LNCaP clone FGC (cell line): ENCODE measurements at regions not wholly inside any gene's neighbourhood (a gene's known extent, or its start where the extent isn't known, plus 50 kb on each side); places are given as distances from the start of the nearest gene placed in this dataset.
"Not testable (repeated sequence)": the region's sequence is repeated elsewhere in the genome, so short reads cannot be mapped to it uniquely, and the experiment has no call there.

Experiments used
- DNase-seq: peaks from one replicate; pipeline ENCODE4 v3.0.0-alpha.2; 2011; ENCODE audit warnings: low read depth
- H3K4me3 ChIP-seq: 2 replicates; pipeline ENCODE4 v1.5.1; 2011; ENCODE audit warnings: mild to moderate bottlenecking, low read depth, low read length, control low read depth
- TF ChIP-seq, protein P1 (sequence below): IDR thresholded peaks from 2 replicates; pipeline ENCODE4 v1.5.1; 2012; ENCODE audit warnings: mild to moderate bottlenecking; ENCODE audit not compliant: control insufficient read depth, insufficient read depth; ENCODE audit errors: extremely low read depth

DNA sequence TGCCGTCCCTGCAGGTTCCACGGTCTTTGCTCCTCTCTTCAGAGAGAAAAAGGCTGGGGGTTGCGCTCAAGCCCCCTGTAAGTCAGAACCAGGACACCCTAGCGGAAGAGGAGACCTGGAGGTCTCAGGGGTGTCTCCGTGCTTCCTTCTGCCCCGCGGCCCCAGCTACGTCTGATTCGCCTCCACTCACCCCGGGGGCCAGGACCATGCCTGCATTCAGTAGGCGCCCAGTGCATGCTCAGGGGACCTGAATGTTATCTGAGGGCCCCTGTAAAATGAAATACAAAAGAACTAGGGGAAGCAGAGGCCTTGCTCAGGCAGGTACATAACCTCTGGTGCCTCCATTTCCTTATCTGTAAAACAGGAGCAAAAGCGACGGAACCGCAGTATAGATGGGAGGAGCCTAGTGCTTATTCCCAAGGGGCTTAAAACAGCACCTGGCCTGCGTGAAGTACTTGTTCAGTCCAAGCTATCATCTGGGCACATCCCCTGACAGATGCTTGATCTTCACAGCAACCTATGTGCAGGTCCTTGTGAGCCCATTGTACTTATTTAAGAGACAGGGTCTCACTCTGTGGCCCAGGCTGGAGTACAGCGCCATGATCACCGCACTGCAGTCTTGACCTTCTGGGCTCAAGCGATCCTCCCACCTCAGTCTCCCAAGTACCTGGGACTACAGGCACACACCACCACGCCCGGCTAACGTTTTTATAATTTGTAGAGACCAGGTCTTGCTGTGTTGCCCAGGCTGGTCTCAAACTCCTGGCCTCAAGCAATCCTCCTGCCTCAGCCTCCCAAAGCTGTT, 110.3 kb upstream of the NCOR2 start:
- TF ChIP-seq, protein P1, sequence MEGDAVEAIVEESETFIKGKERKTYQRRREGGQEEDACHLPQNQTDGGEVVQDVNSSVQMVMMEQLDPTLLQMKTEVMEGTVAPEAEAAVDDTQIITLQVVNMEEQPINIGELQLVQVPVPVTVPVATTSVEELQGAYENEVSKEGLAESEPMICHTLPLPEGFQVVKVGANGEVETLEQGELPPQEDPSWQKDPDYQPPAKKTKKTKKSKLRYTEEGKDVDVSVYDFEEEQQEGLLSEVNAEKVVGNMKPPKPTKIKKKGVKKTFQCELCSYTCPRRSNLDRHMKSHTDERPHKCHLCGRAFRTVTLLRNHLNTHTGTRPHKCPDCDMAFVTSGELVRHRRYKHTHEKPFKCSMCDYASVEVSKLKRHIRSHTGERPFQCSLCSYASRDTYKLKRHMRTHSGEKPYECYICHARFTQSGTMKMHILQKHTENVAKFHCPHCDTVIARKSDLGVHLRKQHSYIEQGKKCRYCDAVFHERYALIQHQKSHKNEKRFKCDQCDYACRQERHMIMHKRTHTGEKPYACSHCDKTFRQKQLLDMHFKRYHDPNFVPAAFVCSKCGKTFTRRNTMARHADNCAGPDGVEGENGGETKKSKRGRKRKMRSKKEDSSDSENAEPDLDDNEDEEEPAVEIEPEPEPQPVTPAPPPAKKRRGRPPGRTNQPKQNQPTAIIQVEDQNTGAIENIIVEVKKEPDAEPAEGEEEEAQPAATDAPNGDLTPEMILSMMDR, result no peak
- DNase-seq, result no peak
- no peak overlapping the region for H3K4me3 ChIP-seq

DNA sequence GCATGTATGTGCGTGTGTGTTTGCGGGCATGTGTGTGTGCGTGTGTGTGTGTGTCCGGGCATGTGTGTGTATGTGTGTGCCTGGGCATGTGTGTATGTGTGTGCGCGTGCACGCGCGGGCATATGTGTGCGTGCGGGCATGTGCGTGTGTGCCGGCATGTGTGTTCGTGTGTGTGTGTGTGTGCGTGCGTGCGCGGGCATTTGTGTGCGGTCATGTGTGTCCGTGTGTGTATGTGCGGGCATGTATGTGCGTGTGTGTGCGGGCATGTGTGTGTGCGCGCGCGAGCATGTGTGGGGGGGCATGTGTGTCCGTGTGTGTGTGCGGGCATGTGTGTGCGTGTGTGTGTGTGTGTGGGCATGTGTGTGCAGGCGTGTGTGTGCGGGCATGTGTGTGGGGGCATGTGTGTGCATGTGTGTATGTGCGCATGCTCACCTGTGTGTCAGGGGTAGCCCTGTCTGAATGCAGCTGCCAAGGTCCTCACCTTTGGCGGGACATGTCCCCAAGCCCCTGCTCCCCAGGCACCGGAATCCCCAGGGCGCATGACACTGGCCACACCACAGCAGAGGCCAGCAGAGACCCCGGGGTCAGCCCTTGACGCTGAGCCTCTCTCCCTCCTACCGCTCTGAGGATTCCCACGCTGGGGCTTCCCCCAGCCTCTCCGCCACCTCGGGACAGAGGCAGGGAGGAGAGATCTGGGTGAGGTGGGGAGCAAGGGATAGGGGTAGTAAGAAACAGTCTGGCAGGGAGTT, 109.5 kb upstream of the NCOR2 start:
- TF ChIP-seq, protein P1, result no peak
- no peak overlapping the region for H3K4me3 ChIP-seq
- no peak for DNase-seq

DNA sequence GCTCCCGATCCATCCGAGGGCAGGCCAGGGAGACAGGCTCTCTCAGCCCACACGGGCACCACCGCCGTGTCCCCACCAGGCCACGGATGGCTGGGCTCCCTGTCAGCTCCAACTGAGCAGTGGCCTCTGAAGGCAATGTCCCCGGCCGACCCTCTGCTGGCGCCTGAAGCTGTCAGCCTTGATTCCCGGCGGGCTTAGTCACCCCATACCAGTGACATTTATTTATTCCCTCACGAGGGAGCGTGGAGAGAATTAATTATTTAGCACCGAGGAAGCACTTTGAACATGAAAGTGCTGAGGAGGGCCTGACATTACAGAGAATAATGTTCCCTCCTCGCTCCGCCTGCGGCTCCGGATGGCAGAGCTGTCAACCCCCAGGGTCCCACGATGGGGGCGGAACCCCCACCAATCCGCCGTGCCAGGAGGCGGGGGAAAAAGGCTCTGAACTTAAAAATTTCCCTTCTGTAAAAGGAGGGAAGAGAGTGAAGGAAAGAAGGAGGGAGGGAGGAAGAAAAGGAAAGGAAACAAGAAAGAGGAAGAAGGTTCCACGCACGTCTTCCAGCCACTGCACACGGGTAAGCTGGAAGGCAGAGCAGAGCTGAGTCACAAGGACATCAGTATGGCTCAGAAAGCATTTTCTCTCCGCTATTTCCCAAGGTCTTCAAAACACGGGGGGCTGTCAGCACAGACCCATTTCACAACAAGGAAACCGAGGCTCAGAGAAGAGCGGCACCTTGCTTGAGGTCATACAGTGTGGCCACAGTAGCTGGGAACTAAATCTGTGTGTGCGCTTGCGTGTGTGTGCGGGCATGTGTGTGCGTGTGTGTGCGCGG, 108.7 kb upstream of the NCOR2 start:
- H3K4me3 ChIP-seq, result no peak overlapping the region
- TF ChIP-seq, protein P1, result no peak
- no peak for DNase-seq

DNA sequence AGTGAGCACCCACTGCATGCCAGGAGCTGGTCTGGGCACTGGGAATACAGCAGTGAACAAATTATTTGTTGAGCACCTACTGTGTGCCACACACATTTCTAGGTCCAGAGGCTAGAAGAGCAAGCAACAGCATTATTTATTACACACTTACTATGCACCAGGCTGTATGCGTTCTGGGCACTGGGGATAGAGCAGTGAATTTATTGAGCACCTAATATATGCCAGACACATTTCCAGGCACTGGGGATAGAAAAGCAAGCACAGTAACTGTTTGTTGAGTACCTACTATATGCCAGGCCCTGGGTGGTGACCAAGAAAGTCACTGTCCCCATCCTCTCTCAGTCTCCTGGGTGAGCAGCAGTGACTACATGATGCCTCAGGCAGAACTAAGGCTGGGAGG, 107.5 kb upstream of the NCOR2 start:
- H3K4me3 ChIP-seq, result no peak overlapping the region
- TF ChIP-seq, protein P1, result no peak
- DNase-seq, result no peak

DNA sequence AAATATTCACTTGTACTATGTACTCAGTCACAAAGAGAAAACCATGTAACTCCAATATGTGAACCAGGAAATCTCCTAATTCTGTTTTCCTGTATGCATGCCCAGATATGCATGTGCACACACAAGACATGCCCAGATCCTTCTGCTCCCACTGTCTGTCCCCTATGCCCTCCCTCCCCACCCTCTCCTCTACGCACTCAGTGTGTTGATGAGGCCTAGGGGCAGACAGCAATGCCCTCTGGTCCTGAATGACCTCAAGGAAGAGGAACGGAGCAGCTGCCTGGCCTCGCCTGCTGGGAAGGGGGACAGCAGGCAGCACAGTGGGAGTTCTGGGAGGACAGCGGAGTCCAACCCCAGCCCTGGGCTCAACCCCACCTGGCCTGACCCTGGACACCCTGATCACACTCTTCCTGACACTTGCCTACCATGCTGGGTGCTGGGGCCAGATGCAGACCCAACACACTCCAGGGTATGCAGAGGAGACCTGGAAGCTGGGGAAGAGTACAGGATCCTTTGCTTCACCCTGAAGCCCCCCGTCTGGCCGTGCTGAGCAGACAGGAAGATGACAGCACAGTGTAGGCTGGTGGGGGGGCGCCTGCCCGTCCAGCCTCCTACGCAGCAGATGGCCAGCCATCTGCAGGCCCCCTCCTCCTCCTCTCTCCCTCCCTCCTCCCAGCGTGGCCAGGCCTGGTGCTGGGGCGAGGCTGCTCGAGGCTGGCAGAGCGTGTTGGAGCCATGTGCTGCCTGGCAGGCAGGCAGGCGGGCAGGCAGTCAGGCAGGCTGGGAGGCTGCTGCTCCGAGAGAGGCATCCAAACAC, 106.6 kb upstream of the NCOR2 start:
- no peak for DNase-seq
- no peak overlapping the region for H3K4me3 ChIP-seq
- TF ChIP-seq, protein P1, result no peak

DNA sequence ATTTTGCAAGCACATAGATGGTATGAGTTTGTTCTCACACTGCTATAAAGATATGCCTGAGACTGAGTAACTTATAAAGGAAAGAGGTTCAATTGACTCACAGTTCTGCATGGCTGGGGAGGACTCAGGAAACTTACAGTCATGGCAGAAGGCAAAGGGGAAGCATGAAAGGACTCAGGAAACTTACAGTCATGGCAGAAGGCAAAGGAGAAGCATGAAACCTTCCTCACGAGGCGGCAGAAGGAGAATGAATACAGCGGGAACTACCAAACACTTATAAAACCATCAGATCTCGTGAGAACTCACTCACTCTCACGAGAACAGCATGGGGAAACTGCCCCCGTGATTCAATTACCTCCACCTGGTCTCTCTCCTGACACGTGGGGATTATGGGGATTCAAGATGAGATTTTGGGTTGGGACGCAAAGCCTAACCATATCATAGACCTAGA, 101.9 kb upstream of the NCOR2 start:
- DNase-seq, result not testable (repeated sequence)

More for the DNA sequence above, 101.9 kb upstream of the NCOR2 start:
- H3K4me3 ChIP-seq, result not testable (repeated sequence)
